DMS 273 treated with DMSO at 0.1 percent for 48 hours (cell line): ENCODE measurements at regions not wholly inside any gene's neighbourhood (a gene's known extent, or its start where the extent isn't known, plus 50 kb on each side); places are given as distances from the start of the nearest gene placed in this dataset.
"Not testable (repeated sequence)": the region's sequence is repeated elsewhere in the genome, so short reads cannot be mapped to it uniquely, and the experiment has no call there.

ENCODE experiments used
- DNase-seq: peaks from one replicate; lab custom pipeline; 2025; lab: John Stamatoyannopoulos, UW

GRCh38 chr2:56981554-56981953 lies 797.8 kb downstream of the CCDC85A start:
- DNase-seq = no peak

- DNase-seq = no peak
Observed at GRCh38 chr2:56985609-56986008, 801.8 kb downstream of the CCDC85A start.

- no peak for DNase-seq
Observed at GRCh38 chr2:57022496-57022895, 838.7 kb downstream of the CCDC85A start.

- no peak for DNase-seq
Observed at GRCh38 chr2:57044931-57045635, 861.3 kb downstream of the CCDC85A start.

- no peak for DNase-seq
Observed at GRCh38 chr2:57049273-57049672, 865.5 kb downstream of the CCDC85A start.

- no peak for DNase-seq
Observed at GRCh38 chr2:57050007-57050406, 866.2 kb downstream of the CCDC85A start.

GRCh38 chr2:57066301-57066700 lies 882.5 kb downstream of the CCDC85A start:
- not testable (repeated sequence) for DNase-seq

GRCh38 chr2:57075226-57075625 lies 891.4 kb downstream of the CCDC85A start:
- DNase-seq = no peak

- no peak for DNase-seq
Observed at GRCh38 chr2:57080035-57080434, 896.2 kb downstream of the CCDC85A start.

GRCh38 chr2:57084697-57085281 lies 901.0 kb downstream of the CCDC85A start:
- no peak for DNase-seq

GRCh38 chr2:57093020-57093419 lies 909.2 kb downstream of the CCDC85A start:
- no peak for DNase-seq

- no peak for DNase-seq
Observed at GRCh38 chr2:57097855-57098254, 914.1 kb downstream of the CCDC85A start.

GRCh38 chr2:57100436-57100835 lies 916.6 kb downstream of the CCDC85A start:
- DNase-seq = no peak

GRCh38 chr2:57105694-57106093 lies 921.9 kb downstream of the CCDC85A start:
- no peak for DNase-seq

- no peak for DNase-seq
Observed at GRCh38 chr2:57107353-57107752, 923.6 kb downstream of the CCDC85A start.

- DNase-seq = no peak
Observed at GRCh38 chr2:57111531-57111930, 927.7 kb downstream of the CCDC85A start.

- DNase-seq = no peak
Observed at GRCh38 chr2:57119141-57119540, 927.5 kb upstream of the VRK2 start.

GRCh38 chr2:57126410-57126809 lies 920.2 kb upstream of the VRK2 start:
- no peak for DNase-seq

- no peak for DNase-seq
Observed at GRCh38 chr2:57139179-57139578, 907.4 kb upstream of the VRK2 start.

GRCh38 chr2:57141269-57141668 lies 905.3 kb upstream of the VRK2 start:
- DNase-seq = no peak

- DNase-seq = no peak
Observed at GRCh38 chr2:57146951-57147350, 899.7 kb upstream of the VRK2 start.

- no peak for DNase-seq
Observed at GRCh38 chr2:57156231-57156924, 890.2 kb upstream of the VRK2 start.

- no peak for DNase-seq
Observed at GRCh38 chr2:57160976-57161375, 885.6 kb upstream of the VRK2 start.
